ENCODE measurements at regions not wholly inside any gene's neighbourhood (a gene's known extent, or its start where the extent isn't known, plus 50 kb on each side); places are given as distances from the start of the nearest gene placed in this dataset.

GRCh38 chr6:164547076-164547475, 762.3 kb downstream of the C6orf118 start:
- no peak for DNase-seq

DNA sequence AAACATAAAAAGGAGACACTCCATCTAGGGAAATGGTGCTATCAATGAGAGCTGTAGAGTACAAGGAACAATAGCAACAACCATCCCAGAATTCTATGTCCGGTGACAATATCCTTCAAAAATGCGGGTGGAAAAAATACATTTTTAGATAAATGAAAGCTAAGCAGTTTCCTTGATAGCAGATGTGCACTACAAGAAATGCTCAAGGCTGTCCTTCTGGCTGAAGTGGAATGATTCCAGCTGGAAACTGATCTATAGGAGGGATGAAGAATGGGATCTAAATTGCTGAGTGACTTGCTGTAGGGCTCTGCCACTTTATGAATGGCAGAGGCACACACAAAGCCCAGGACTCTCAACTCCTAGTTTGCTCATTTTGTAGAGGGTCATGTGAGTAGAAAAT, 763.1 kb downstream of the C6orf118 start:
- DNase-seq = no peak

DNA sequence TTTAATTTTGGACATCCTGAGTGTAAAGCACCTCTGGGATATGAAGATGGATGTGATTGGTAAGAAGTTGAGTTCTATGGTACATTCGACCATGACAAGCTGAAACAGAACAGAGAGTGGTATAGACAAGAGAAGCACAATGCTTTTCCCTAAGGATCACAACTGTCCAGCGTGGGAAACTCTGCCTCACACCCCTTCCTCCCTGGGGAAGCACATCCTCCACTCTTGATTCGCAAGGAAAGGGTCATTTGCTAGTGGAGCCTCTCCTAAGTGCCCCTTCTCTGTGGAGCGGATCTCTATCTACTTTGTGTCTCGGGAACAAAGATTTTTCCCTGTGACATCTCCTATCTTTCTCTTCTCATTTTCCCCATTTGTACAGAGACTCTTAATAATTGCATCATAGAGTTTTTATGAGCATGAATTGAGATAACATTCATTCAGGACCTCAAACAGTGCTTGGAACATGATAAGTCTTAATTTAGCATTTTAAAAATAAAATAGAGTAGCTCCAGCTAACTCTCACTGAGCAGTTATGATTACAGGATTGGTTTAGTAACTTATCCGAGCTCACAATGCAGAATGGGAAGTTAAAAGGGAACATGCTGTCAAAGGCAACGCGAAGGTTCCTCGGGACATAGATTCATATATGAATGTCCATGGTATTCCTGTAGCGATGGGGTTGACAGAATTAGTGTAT, 775.2 kb downstream of the C6orf118 start:
- no peak for DNase-seq

DNA sequence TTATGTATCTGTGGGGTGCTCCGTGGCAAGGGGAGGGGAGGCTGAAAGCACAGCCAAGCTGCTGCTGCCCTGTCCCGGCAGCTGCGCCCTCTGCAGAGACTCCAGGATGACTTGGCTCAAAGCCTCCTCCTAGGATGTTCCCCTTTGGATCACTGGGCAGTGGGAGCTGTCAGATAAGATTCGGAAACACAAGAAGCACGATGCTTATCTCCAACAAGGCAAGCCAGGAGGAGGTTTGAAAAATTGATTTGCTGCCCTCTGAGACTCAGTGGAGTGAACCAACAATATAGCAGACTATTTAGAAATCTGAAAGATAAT, 776.4 kb downstream of the C6orf118 start:
- DNase-seq = no peak

DNA sequence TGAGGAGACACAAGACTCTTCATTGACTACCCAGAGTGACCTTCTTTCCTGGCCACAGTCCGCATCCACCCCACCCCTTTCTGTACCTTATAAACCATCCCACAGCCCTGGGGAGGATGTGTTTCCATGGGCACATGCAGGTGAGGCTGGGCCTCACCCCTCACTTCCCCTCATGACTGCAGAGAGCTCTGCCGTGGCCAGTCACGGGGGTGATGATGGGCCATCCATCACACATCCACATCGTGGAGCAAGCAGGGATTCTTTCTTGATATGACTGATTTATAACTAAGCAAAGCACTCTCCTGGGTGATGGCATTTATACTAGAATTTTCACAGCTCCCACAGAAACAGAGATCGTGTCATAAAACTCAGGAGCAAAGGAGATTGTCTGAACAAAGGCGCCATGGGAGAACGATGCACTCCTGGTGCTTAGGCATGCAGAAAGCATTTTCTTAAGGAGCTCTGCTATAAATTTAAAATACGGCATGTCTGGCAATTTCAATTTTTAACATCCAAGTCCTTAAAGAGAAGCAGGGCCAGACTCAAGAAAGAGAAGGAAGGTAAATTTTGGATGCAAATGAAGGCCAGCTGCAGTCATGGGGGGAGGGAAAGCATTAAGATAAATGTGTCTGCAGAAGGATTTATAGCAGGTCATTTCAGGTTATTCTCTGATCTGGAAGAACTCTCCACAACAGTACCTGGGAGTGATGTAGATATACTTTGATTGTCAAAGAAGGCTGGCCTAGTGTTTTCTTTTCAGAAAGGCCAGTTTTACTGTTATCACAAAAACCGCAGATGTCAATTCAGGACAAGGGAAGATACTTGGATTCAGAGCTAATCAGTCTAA, 777.0 kb downstream of the C6orf118 start:
- no peak for DNase-seq

DNA sequence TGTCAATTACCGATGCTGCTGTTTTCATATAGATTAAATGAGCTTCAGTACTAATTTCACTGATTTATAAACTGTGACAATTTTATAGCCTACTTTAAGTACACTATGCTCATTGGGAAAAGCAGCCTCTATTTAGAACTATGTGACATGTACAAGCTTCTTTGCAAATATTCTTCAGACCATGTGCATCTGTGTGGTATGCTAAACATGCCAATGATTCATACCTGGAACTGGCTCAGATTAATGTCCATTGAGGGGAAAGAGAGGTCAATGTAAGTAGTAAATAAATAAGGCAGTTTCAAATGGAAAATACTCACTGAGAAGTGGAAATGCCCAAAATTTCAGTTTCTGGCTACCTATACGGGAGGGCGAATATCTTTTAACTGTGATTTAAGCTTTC, 777.7 kb downstream of the C6orf118 start:
- no peak for DNase-seq

- DNase-seq = no peak
These were observed 780.9 kb downstream of the C6orf118 start for GRCh38 chr6:164528539-164528938.

DNA sequence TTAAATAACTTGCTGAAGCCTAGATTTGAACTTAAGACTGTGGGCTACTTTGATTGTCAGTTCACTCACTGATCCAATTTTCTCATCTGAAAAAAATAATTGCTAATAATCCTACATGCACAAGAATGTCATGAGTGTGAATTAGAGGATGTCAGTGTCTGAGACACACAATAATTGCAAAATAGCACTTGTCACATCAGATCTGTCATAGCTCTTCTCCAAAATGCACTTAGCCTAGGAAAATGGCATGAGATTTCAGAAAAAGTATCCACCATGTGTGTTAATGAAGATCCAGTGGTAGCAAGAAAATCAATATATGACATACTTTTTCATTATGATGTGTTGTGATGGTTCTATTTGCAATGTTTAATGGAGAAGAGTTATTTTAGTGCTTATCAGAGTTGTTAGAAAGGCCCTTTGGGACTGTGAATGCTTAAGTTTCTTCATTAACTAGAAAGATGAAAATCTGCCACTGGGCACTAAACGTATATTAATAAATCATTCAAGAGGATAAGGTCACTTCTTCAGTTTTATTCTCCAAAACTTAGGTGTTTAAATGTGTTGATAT, 786.2 kb downstream of the C6orf118 start:
- DNase-seq = no peak

GRCh38 chr6:164520916-164521315, 788.5 kb downstream of the C6orf118 start:
- no peak for DNase-seq

GRCh38 chr6:164507206-164507940, 802.0 kb downstream of the C6orf118 start:
- DNase-seq = no peak

DNA sequence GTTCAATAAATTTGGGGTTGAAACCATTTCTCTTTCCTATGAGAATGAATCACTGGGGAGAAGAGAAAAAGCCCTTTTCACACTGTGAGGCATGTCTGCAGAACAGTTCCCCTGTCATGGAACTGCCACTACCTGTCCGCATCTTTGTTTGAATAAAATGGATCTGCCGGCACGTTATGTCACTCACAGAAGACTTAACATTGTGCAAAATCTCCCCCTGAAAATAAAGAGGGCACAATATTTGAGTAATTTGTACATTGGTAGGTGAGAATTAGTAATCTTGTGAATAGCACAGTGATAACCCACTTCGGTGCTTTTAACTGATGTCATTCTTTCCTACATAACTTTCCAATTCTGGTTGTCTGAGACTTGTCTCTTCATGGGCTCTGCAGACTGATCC, 804.0 kb downstream of the C6orf118 start:
- no peak for DNase-seq

DNA sequence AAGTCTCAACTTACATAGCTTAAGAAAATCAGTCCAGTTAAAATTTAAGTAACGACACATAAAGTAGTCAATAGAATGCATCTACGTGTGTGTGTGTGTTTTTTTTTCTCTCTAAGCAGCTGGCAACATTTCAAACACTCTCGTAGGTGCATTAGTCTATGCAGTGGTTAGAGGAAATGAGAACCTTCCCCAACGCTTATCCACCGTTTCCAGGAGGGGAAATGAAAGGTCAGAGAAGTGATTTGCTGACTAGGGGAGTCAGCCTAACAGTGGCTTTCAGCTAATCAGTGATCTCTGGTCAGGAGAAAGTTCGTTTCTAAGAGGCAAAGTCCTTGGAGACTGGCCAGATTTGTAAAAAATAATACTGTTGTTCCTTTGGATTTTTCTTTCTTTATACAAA, 806.6 kb downstream of the C6orf118 start:
- no peak for DNase-seq

- no peak for DNase-seq
These were observed 813.4 kb downstream of the C6orf118 start for GRCh38 chr6:164495882-164496495.

DNA sequence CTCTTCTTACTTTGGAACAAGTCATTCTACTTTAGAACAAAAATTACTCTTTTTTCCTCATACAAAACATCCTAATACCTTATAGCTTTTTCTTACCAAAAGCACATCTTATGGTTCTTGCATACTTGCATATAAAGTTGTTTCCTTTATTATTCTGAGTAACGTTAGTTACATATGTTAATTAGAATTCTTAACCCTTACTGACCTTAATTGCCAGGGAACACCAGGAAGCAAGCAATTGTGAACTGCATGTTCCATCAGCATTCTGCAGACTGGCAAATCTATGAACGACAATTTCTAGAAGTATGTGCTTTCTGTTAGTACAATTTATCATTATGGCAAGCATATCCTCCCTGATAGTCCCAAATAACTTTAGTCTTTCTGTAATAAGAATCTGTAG, 831.0 kb downstream of the C6orf118 start:
- no peak for DNase-seq

DNA sequence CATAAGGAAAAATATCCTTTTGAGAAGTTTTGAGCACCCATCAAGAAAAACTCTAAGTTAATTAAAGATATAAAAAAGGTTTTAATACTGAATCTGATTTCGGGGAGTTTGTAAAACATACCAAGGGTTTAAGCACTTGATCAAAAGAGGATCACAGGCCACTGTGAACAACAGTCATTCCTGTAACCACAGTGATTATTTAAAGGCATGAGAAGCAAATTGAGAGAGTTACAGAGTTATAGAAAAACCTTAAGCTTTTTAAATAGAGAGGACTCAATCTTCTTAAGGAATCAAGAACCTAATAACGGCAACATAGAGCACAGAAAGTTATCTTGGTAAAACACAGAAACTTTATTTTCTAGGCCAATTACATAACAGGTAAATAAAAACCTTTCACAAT, 831.6 kb downstream of the C6orf118 start:
- DNase-seq = no peak

GRCh38 chr6:164477101-164477500, 832.3 kb downstream of the C6orf118 start:
- no peak for DNase-seq

GRCh38 chr6:164469276-164469949, 840.0 kb downstream of the C6orf118 start:
- DNase-seq = no peak

GRCh38 chr6:164455835-164456234, 853.6 kb downstream of the C6orf118 start:
- DNase-seq = no peak

- no peak for DNase-seq
These were observed 855.6 kb downstream of the C6orf118 start for GRCh38 chr6:164453835-164454234.

- no peak for DNase-seq
These were observed 866.8 kb downstream of the C6orf118 start for GRCh38 chr6:164442572-164442971.

GRCh38 chr6:164439331-164439730, 870.1 kb downstream of the C6orf118 start:
- no peak for DNase-seq

DNA sequence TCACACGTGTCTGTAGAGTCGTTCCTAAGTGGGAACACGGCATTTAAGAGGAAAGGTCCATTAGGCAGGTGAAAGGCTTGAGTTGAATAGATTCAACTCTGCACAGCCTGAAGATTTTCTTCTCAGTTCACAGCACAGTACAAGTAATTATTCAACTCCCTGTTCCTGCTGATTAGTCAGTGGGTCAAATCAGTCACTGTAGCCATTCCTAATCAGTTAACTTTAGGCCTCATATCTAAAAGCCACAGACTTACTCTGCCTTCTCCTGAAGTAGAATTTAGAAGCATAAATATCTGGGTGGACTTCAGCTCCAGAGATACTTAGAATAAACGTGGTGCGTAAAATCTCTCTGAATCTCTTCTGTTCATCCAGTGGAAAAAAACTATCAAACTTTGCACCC, 872.4 kb downstream of the C6orf118 start:
- no peak for DNase-seq

All from islet precursor cell (in vitro differentiated cells).